Pancreas (tissue), 10 donors: ENCODE measurements at regions not wholly inside any gene's neighbourhood (a gene's known extent, or its start where the extent isn't known, plus 50 kb on each side); places are given as distances from the start of the nearest gene placed in this dataset.

Experiments used
- ATAC-seq, 4 donors: fragments of 200-7000 bp; cut with Tn5 transposase; one replicate each; pipeline versions ENCODE4 v1.8.0 to v1.9.1; 2020; ENCODE audit warnings: mild to moderate bottlenecking in 4 of 4, moderate library complexity in 4 of 4
- DNase-seq, 6 donors: peaks; one replicate each; pipeline ENCODE4 v3.0.0-alpha.2; 2020
- FAIRE-seq: peaks from 2 replicates; lab custom pipeline; 2012; peaks lifted over from hg19 to GRCh38; lab: Jason Lieb, UNC
- H3K27ac ChIP-seq, 4 donors: fragments of 200-600 bp; sonication (generic); 1 replicate in 3 of 4; 2 replicates in 1 of 4; pipeline versions ENCODE4 v1.5.0 to v1.8.0; 2020
- H3K27me3 ChIP-seq, 4 donors: fragments of 200-600 bp; one replicate each; pipeline ENCODE4 v1.8.0; 2021
- H3K36me3 ChIP-seq, 3 donors: fragments of 200-600 bp; sonication (generic) in 1 of 3; one replicate each; pipeline versions ENCODE4 v1.5.0 to v1.8.0; 2020 to 2021
- H3K4me1 ChIP-seq, 3 donors: fragments of 200-600 bp; one replicate each; pipeline ENCODE4 v1.8.0; 2021
- H3K4me3 ChIP-seq, 4 donors: fragments of 200-600 bp; sonication (generic) in 2 of 4; one replicate each; pipeline versions ENCODE4 v1.5.0 to v1.8.0; 2020 to 2021
- H3K9me3 ChIP-seq, 4 donors: fragments of 200-600 bp; one replicate each; pipeline ENCODE4 v1.8.0; 2021
- CTCF ChIP-seq, 4 donors: fragments of 200-600 bp; sonication (generic) in 3 of 4; IDR thresholded peaks; one replicate each; pipeline versions ENCODE4 v1.5.0 to v1.8.0; 2021; ENCODE audit warnings: antibody characterized with exemption in 4 of 4
- WGBS, 2 donors: extraction: QIAGEN DNeasy Blood & Tissue Kit; methylation state at CpG; one replicate each; pipeline ENCODE4 v1.1.7; 2013; 5-methylcytosine and 5-hydroxymethylcytosine counted together
- intact Hi-C, 3 donors: fragments of 100-400 bp; cut with DNase I; formaldehyde crosslinking; loops; one replicate each; pipeline versions ENCODE4 v1.11.1 to v1.14.2; 2022
- donor health status: healthy with polysubstance abuse.
- donor health status: DM: no; HTN: no; CAD: no; lungs with moderate emphysema.
- donor health status: DM: no; HTN: no; CAD: no.
- donor health status: control.
- donor health status: control.
- donor health status: Bipolar disorder and iron deficiency.
- donor health status: DM: yes; HTN: yes; CAD: no.
- donor health status: DM: no; HTN: no; CAD: no.
- donor health status: DM: no; HTN: no; CAD: no.
- donor health status: DM: yes; HTN: yes; CAD: no.

- no peak for FAIRE-seq
Measured at GRCh38 chr6:164415832-164416563, 893.4 kb downstream of the C6orf118 start.

GRCh38 chr6:164414695-164415094, 894.7 kb downstream of the C6orf118 start:
- no peaks in the 10 kb centered on the region for H3K9me3 ChIP-seq
- H3K27me3 ChIP-seq: no peaks in the 10 kb centered on the region
- DNase-seq (no peak), ATAC-seq (no peak), FAIRE-seq (no peak)
- TF ChIP-seq CTCF (IDR thresholded peaks at IDR 0.05): no peak
- intact Hi-C loops: no loop called here
- H3K4me1 ChIP-seq: no peaks in the 10 kb centered on the region
- H3K36me3 ChIP-seq: no peaks in the 10 kb centered on the region
- H3K27ac ChIP-seq: no peak overlapping the region
- H3K4me3 ChIP-seq: no peak overlapping the region
- 70 to 80% methylated on average over 3 of the region's 3 CpGs for WGBS, 2 donors

More at GRCh38 chr6:164415832-164416563, 893.4 kb downstream of the C6orf118 start:
- Histone ChIP-seq H3K4me3 (no peak overlapping the region), H3K9me3 (no peaks in the 10 kb centered on the region), H3K27me3 (no peaks in the 10 kb centered on the region), H3K36me3 (no peaks in the 10 kb centered on the region), H3K4me1 (no peaks in the 10 kb centered on the region), H3K27ac (no peak overlapping the region)
- no peak for TF ChIP-seq CTCF (IDR thresholded peaks at IDR 0.05)
- WGBS, 2 donors: 30 to 38% methylated on average over 7 of the region's 7 CpGs
- intact Hi-C loops: no loop called here
- DNase-seq (no peak), ATAC-seq (no peak)

- Histone ChIP-seq H3K27me3 (no peaks in the 10 kb centered on the region), H3K4me3 (no peak overlapping the region), H3K27ac (no peak overlapping the region), H3K9me3 (no peaks in the 10 kb centered on the region), H3K4me1 (no peaks in the 10 kb centered on the region), H3K36me3 (no peaks in the 10 kb centered on the region)
- no peak for TF ChIP-seq CTCF (IDR thresholded peaks at IDR 0.05)
- DNase-seq: no peak
- 44 to 62% methylated on average over 2 of the region's 2 CpGs for WGBS, 2 donors
- ATAC-seq: no peak
- intact Hi-C loops: no loop called here
- no peak for FAIRE-seq
Measured at GRCh38 chr6:164412566-164412965, 896.8 kb downstream of the C6orf118 start.

GRCh38 chr6:164410017-164410416, 899.4 kb downstream of the C6orf118 start:
- Histone ChIP-seq H3K4me3 (no peak overlapping the region), H3K27me3 (no peaks in the 10 kb centered on the region), H3K36me3 (no peaks in the 10 kb centered on the region), H3K4me1 (no peaks in the 10 kb centered on the region), H3K9me3 (no peaks in the 10 kb centered on the region), H3K27ac (no peak overlapping the region)
- DNase-seq: no peak
- intact Hi-C loops: no loop called here
- TF ChIP-seq CTCF (IDR thresholded peaks at IDR 0.05): no peak
- FAIRE-seq: no peak
- WGBS, 2 donors: 64 to 69% methylated on average over 5 of the region's 5 CpGs
- ATAC-seq: no peak

- FAIRE-seq (no peak), ATAC-seq (no peak), DNase-seq (no peak)
- H3K36me3 ChIP-seq: no peaks in the 10 kb centered on the region
- no peaks in the 10 kb centered on the region for H3K4me1 ChIP-seq
- H3K9me3 ChIP-seq: no peaks in the 10 kb centered on the region
- intact Hi-C loops: no loop called here
- H3K27me3 ChIP-seq: no peaks in the 10 kb centered on the region
- TF ChIP-seq CTCF (IDR thresholded peaks at IDR 0.05): no peak
- H3K27ac ChIP-seq: no peak overlapping the region
- no peak overlapping the region for H3K4me3 ChIP-seq
- 56 to 67% methylated on average over 8 of the region's 8 CpGs for WGBS, 2 donors
Measured at GRCh38 chr6:164409309-164410009, 899.9 kb downstream of the C6orf118 start.
